ENCODE measurements at regions not wholly inside any gene's neighbourhood (a gene's known extent, or its start where the extent isn't known, plus 50 kb on each side); places are given as distances from the start of the nearest gene placed in this dataset.

DNA sequence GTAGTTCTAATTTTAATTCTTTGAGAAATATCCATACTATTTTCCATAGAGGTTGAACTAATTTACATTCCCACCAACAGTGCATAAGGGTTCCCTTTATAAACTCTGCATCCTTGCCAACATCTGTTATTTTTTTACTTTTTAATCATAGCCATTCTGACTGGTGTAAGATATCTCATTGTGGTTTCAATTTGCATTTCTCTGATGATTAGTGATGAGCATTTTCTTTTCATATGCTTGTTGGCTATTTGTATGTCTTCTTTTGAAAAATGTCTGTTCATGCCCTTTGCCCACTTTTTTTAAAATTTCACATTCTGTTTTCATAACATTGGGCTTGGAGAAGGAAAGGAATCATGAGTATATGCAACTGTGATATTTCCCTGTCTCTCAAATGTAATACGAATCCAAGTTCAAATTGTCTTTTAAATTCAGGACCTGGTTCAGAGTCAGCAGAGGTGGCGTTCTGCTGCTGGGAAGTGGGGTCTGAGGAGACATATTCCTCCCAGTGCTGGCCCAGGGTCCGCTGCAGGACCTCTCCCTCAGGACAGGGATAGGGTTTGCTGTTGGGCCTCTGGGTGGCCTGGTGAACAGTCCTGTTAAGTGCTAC, 81.2 kb upstream of the ETV6 start:
- DNase-seq (ENCODE audit: low read depth in 2 of 2), result no peak

DNA sequence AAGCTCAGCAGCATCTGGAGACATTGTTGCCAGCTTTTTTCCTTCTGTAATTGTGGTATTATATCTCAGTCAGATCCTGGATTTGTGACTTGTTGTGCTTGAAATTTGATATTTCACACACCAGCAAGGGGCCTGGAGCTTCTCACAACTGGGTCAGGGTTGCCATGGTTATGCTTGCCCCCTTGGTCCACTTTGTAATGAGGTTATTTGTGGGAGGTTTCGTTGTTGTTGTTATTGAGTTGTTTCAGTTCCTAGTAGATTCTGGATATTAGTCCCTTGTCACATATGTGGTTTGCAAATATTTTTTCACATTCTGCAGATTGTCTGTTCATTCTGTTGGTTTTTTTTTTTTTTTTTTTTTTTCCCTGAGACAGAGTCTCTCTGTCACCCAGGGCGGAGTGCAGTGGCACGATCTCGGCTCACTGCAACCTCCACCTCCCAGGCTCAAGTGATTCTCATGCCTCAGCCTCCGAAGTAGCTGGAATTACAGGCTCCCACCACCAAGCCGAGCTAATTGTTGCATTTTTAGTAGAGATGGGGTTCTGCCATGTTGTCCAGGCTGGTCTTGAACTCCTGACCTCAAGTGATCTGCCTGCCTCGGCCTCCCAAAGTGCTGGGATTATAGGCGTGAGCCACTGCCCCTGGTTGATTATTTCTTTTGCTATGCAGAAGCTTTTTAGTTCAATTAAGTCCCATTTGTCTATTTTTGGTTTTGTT, 80.6 kb upstream of the ETV6 start:
- DNase-seq (ENCODE audit: low read depth in 2 of 2), result no peak

- DNase-seq (ENCODE audit: low read depth in 2 of 2), result no peak
Measured at GRCh38 chr12:11569716-11570115, 79.8 kb upstream of the ETV6 start.

DNA sequence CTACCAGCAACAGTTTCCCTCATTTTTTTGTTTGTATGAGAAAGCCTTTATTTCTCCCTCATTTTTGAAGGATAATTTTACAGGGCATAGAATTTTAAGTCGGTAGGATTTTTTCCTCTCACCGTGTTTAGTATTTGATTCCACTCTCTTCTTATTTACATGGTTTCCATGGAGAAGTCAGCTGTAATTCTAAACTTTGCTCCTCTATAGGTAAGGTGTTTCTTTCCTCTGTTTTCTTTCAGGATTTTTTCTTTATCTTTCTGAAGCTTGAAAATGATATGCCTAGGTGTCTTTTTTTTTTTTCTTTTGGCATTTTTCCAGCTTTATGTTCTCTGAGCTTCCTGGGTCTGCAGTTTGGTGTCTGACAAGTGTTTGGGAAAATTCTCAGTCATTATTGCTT, 75.6 kb upstream of the ETV6 start:
- DNase-seq (ENCODE audit: low read depth in 2 of 2), result no peak

DNA sequence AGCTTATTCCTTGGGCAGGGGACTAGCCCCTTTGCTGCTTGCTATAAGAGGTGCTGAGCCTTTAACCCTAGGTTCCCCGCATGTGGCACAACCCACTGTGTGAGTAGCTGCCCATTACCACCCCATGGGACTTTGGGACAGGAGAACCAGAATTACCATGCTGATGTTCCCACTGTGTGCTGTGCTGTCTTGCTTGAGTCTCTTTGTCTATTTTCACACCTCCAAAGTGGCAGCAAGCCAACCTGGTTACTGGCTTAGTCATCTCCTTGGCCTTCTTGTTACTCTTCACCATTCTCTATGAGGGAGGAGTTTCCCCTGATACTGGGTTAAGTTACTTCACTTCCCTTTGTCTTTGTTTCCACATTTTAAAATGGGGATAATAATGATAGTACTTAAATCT, 73.4 kb upstream of the ETV6 start:
- DNase-seq (ENCODE audit: low read depth in 2 of 2), result peak; percentile 32 to 47

GRCh38 chr12:11577658-11578260, 71.7 kb upstream of the ETV6 start:
- DNase-seq (ENCODE audit: low read depth in 2 of 2), result no peak

- no peak for DNase-seq (ENCODE audit: low read depth in 2 of 2)
Measured at GRCh38 chr12:11578461-11578993, 70.9 kb upstream of the ETV6 start.

DNA sequence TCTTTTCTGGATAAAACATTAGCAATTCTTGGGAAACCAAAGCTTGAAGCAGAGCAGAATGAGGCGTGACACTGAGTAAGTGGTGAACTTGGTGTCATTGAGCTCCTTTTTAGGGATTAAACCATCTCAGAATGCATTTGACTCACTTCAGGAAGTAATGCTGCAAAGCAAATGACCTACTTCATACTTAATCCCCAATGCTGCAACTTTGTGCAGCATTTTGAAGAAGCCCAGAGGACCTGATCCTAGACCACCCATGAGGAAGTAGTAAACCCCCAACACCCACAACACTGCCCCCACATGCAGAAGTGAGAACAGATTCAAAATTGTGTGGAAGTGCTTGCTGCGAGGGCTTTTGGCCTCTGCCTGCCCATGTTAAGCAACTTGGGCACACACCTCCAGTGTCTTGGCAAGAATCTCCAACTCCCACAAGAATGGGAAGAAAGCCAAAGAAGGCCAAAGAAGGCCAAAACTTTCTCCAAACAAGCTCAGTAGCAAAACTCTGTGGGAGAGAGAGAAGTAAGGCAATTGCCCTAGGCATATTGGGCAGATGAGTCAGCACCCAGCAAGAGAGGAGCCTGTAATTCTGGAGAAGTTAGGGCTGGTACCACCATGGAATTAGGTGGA, 69.2 kb upstream of the ETV6 start:
- peak; percentile 66 to 71 for DNase-seq (ENCODE audit: low read depth in 2 of 2)

- DNase-seq (ENCODE audit: low read depth in 2 of 2), result peak; percentile 49 to 52
Measured at GRCh38 chr12:11581179-11581755, 68.2 kb upstream of the ETV6 start.

- peak in 1 of 2 experiments; percentile 20 for DNase-seq (ENCODE audit: low read depth in 2 of 2)
Measured at GRCh38 chr12:11584221-11584855, 65.1 kb upstream of the ETV6 start.

GRCh38 chr12:11592484-11592883, 57.0 kb upstream of the ETV6 start:
- no peak for DNase-seq (ENCODE audit: low read depth in 2 of 2)

DNA sequence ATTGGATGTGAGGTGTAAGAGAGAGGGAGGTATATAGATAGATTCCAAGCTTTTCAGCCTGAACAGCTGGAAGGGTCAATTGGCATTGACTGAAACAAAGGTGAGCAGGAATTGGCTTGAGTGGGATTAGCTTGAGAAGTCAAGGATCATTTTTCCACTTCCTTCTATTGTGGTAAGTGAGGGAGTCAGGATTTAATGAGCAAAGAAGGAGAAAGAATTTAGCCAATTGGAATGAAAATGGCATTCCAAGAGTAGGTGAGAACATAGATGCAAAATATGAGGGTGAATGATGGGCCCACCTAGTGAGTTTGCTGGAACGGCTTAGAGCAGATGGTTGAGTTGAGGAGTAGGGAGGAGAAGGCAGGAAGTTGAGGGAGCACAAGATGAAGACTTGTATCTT, 56.5 kb upstream of the ETV6 start:
- no peak for DNase-seq (ENCODE audit: low read depth in 2 of 2)

- DNase-seq (ENCODE audit: low read depth in 2 of 2), result no peak
Measured at GRCh38 chr12:11595080-11595479, 54.4 kb upstream of the ETV6 start.

GRCh38 chr12:11596141-11596540, 53.3 kb upstream of the ETV6 start:
- no peak for DNase-seq (ENCODE audit: low read depth in 2 of 2)

DNA sequence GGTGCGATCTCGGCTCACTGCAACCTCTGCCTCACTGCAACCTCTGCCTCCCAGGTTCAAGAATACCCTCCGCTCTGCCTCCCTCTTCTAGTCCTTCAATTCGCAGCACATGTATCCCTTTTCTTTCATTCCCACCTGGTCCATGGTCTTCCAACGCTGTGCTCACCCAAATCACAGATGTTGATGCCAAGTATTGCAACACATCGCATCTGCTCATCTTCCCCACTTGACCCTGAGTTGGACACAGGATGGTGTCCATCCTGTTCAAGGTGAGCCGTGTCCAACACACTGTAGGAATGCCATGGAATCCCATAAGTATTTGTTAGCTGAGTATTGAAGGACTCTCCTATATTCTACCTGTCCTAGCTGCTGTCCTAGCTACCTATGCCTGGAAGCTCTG, 50.6 kb upstream of the ETV6 start:
- DNase-seq (ENCODE audit: low read depth in 2 of 2), result no peak

All from fibroblast of skin of left quadriceps (primary cell).